ENCODE measurements at regions not wholly inside any gene's neighbourhood (a gene's known extent, or its start where the extent isn't known, plus 50 kb on each side); places are given as distances from the start of the nearest gene placed in this dataset.

DNA sequence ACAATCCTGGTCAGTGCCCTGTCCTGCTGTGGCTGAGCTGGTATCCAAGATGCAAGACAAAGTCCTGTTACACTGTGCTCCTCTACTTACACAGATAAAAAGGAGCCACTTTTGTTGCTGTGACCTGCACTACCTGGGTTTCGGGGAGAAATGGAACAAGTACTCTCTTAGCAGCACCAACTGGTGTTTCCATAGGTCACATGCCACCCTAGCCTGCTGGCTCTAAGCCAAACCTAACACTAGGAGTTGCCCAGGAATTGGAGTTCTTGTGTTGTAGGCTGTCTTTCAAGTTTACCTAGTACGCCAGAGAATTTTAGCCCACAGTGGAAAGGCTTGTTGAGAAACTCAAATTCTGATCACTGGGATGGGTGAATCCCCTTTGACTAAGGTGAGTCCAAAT lies 727.4 kb downstream of the FAM133A start:
- H3K36me3 ChIP-seq: no peaks in the 10 kb centered on the region
- no peaks in the 10 kb centered on the region for H3K27me3 ChIP-seq
- intact Hi-C loops (cut with DNase I; ENCODE audit: low total_unique reads): no loop called here
- DNase-seq: no peak
- no peak overlapping the region for H3K27ac ChIP-seq
- in situ Hi-C loops (cut with MboI; ENCODE audit: low pct_ligation_motif_present in 1 of 4, low pct_unique_long_range_greater_than_20kb in 1 of 4, low sequenced_read_pairs in 3 of 4): no loop called here
- H3K4me1 ChIP-seq: no peaks in the 10 kb centered on the region
- TF ChIP-seq POLR2A (IDR thresholded peaks at IDR 0.05): no peak
- TF ChIP-seq POLR2AphosphoS5 (IDR thresholded peaks at IDR 0.05): no peak
- TF ChIP-seq, protein P1, sequence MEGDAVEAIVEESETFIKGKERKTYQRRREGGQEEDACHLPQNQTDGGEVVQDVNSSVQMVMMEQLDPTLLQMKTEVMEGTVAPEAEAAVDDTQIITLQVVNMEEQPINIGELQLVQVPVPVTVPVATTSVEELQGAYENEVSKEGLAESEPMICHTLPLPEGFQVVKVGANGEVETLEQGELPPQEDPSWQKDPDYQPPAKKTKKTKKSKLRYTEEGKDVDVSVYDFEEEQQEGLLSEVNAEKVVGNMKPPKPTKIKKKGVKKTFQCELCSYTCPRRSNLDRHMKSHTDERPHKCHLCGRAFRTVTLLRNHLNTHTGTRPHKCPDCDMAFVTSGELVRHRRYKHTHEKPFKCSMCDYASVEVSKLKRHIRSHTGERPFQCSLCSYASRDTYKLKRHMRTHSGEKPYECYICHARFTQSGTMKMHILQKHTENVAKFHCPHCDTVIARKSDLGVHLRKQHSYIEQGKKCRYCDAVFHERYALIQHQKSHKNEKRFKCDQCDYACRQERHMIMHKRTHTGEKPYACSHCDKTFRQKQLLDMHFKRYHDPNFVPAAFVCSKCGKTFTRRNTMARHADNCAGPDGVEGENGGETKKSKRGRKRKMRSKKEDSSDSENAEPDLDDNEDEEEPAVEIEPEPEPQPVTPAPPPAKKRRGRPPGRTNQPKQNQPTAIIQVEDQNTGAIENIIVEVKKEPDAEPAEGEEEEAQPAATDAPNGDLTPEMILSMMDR (IDR thresholded peaks at IDR 0.05): no peak
- no peak for TF ChIP-seq EP300 (IDR thresholded peaks at IDR 0.05; ENCODE audit: low read depth)
- WGBS, 2 donors (ENCODE audit: low coverage in 1 of 2): 71% methylated on average over 2 of the region's 2 CpGs; no CpG with 5 or more reads in 1 of the 2 donors
- H3K9me3 ChIP-seq: no peaks in the 10 kb centered on the region
- no peak overlapping the region for H3K4me3 ChIP-seq

DNA sequence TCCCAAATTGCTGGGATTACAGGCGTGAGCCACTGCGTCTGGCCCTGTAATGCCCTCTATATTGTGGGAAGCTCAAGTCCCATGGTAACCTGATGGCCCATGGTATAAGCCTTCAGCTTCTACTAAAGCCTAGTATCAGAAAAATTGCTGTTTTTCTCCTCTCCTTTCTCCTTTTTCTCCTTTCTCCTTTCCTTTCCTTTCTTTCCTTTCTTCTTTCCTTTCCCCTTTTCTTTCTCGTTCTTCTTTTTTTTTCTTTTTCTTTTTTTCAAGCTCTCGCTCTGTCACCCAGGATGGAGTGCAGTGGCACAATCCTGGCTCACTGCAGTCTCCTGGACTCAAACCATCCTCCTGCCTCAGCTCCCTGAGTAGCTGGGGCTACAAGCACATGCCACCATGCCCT lies 740.7 kb downstream of the FAM133A start:
- Histone ChIP-seq H3K27ac (no peak overlapping the region), H3K4me3 (no peak overlapping the region), H3K27me3 (no peaks in the 10 kb centered on the region), H3K36me3 (no peaks in the 10 kb centered on the region), H3K9me3 (no peaks in the 10 kb centered on the region), H3K4me1 (no peaks in the 10 kb centered on the region)
- in situ Hi-C loops (cut with MboI; ENCODE audit: low pct_ligation_motif_present in 1 of 4, low pct_unique_long_range_greater_than_20kb in 1 of 4, low sequenced_read_pairs in 3 of 4): no loop called here
- intact Hi-C loops (cut with DNase I; ENCODE audit: low total_unique reads): no loop called here
- TF ChIP-seq EP300 (IDR thresholded peaks at IDR 0.05; ENCODE audit: low read depth) (no peak), POLR2A (IDR thresholded peaks at IDR 0.05) (no peak), POLR2AphosphoS5 (IDR thresholded peaks at IDR 0.05) (no peak)
- TF ChIP-seq, protein P1 (IDR thresholded peaks at IDR 0.05): no peak
- DNase-seq: no peak
- WGBS, 2 donors (ENCODE audit: low coverage in 1 of 2): 91% methylated on average over 4 of the region's 4 CpGs; no CpG with 5 or more reads in 1 of the 2 donors

DNA sequence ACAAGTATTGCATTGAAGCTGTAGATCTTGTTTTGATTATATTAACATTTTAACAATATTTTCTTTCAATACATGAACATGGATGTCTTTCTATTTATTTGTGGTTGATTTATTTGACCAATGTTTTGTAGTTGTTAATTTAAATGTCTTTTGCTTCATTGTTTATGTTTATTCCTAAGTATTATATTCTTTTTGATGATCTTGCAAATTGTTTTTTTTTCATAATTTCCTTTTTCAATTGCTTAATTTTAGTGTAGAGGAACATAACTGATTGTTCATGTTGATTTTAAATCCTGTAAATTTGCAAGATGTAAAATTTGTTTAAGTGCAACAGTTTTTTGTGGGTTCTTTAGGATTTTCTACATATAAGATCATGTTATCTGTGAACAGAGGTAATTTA lies 744.1 kb downstream of the FAM133A start:
- intact Hi-C loops (cut with DNase I; ENCODE audit: low total_unique reads) (no loop called here), in situ Hi-C loops (cut with MboI; ENCODE audit: low pct_ligation_motif_present in 1 of 4, low pct_unique_long_range_greater_than_20kb in 1 of 4, low sequenced_read_pairs in 3 of 4) (no loop called here)
- Histone ChIP-seq H3K4me3 (no peak overlapping the region), H3K36me3 (no peaks in the 10 kb centered on the region), H3K9me3 (no peaks in the 10 kb centered on the region), H3K27me3 (no peaks in the 10 kb centered on the region), H3K4me1 (no peaks in the 10 kb centered on the region), H3K27ac (no peak overlapping the region)
- TF ChIP-seq POLR2AphosphoS5 (IDR thresholded peaks at IDR 0.05) (no peak), EP300 (IDR thresholded peaks at IDR 0.05; ENCODE audit: low read depth) (no peak), POLR2A (IDR thresholded peaks at IDR 0.05) (no peak)
- TF ChIP-seq, protein P1 (IDR thresholded peaks at IDR 0.05): no peak
- no peak for DNase-seq

- Histone ChIP-seq H3K4me1 (no peaks in the 10 kb centered on the region), H3K27me3 (no peaks in the 10 kb centered on the region), H3K27ac (no peak overlapping the region), H3K4me3 (no peak overlapping the region), H3K9me3 (no peaks in the 10 kb centered on the region), H3K36me3 (no peaks in the 10 kb centered on the region)
- 88% methylated on average over 3 of the region's 3 CpGs; no CpG with 5 or more reads in 1 of the 2 donors for WGBS, 2 donors (ENCODE audit: low coverage in 1 of 2)
- intact Hi-C loops (cut with DNase I; ENCODE audit: low total_unique reads): no loop called here
- TF ChIP-seq EP300 (IDR thresholded peaks at IDR 0.05; ENCODE audit: low read depth) (no peak), POLR2AphosphoS5 (IDR thresholded peaks at IDR 0.05) (no peak), POLR2A (IDR thresholded peaks at IDR 0.05) (no peak)
- TF ChIP-seq, protein P1 (IDR thresholded peaks at IDR 0.05): no peak
- in situ Hi-C loops (cut with MboI; ENCODE audit: low pct_ligation_motif_present in 1 of 4, low pct_unique_long_range_greater_than_20kb in 1 of 4, low sequenced_read_pairs in 3 of 4): no loop called here
- no peak for DNase-seq
Measured at GRCh38 chrX:94424456-94424855, 750.5 kb downstream of the FAM133A start.
